Gastrocnemius medialis (tissue), 4 donors: ENCODE measurements at regions not wholly inside any gene's neighbourhood (a gene's known extent, or its start where the extent isn't known, plus 50 kb on each side); places are given as distances from the start of the nearest gene placed in this dataset.

Source experiments
- CTCF ChIP-seq, 5 experiments: fragments of 450-650 bp in 3 of 5; fragments of 200-600 bp in 2 of 5; sonication (generic) in 2 of 5; IDR thresholded peaks in 4 of 5; conservative IDR thresholded peaks in 1 of 5; 1 replicate in 4 of 5; 2 replicates in 1 of 5; pipeline ENCODE4 v1.5.1; 2016 to 2019; ENCODE audit warnings: antibody characterized with exemption in 5 of 5, mild to moderate bottlenecking in 3 of 5, moderate library complexity in 3 of 5
- POLR2A ChIP-seq, 2 donors: fragments of 450-650 bp; IDR thresholded peaks; one replicate each; pipeline ENCODE4 v1.6.1; 2017; ENCODE audit warnings: antibody characterized with exemption in 2 of 2, mild to moderate bottlenecking in 2 of 2, moderate library complexity in 2 of 2

GRCh38 chr16:13684819-13685563 lies 235.0 kb upstream of the ERCC4 start:
- TF ChIP-seq POLR2A (IDR thresholded peaks at IDR 0.05) (no peak), CTCF (IDR thresholded peaks at IDR 0.05 in 4 of 5, conservative IDR thresholded peaks at IDR 0.05 in 1 of 5) (no peak)
